ENCODE measurements at regions not wholly inside any gene's neighbourhood (a gene's known extent, or its start where the extent isn't known, plus 50 kb on each side); places are given as distances from the start of the nearest gene placed in this dataset.

GRCh38 chr18:37711766-37712505 lies 146.3 kb upstream of the CELF4 start:
- TF ChIP-seq CTCF (IDR thresholded peaks at IDR 0.05) (no peak), POLR2A (IDR thresholded peaks at IDR 0.05) (no peak)
- Histone ChIP-seq H3K27ac (no peak overlapping the region), H3K4me1 (no peaks in the 10 kb centered on the region), H3K4me3 (no peak overlapping the region), H3K27me3 (peaks cover 0 to under 1% (median 0%) of the 10 kb centered on the region in 9 donors), H3K9me3 (no peaks in the 10 kb centered on the region), H3K36me3 (no peaks in the 10 kb centered on the region)
- 68 to 79% (median 71%) methylated on average over 4 of the region's 4 CpGs for WGBS, 4 donors
- intact Hi-C loops (cut with DNase I): no loop called here
- ATAC-seq (no peak), DNase-seq (no peak)

GRCh38 chr18:37710726-37711125 lies 145.1 kb upstream of the CELF4 start:
- Histone ChIP-seq H3K9me3 (no peaks in the 10 kb centered on the region), H3K4me3 (no peak overlapping the region), H3K36me3 (no peaks in the 10 kb centered on the region), H3K27ac (no peak overlapping the region), H3K4me1 (no peaks in the 10 kb centered on the region), H3K27me3 (no peaks in the 10 kb centered on the region)
- no peak for ATAC-seq
- WGBS, 4 donors: 46 to 72% (median 59%) methylated on average over 1 of the region's 1 CpG
- TF ChIP-seq POLR2A (IDR thresholded peaks at IDR 0.05): no peak
- TF ChIP-seq CTCF (IDR thresholded peaks at IDR 0.05): no peak
- intact Hi-C loops (cut with DNase I): no loop called here
- DNase-seq: no peak

- TF ChIP-seq CTCF (IDR thresholded peaks at IDR 0.05) (no peak), POLR2A (IDR thresholded peaks at IDR 0.05) (no peak)
- Histone ChIP-seq H3K4me1 (no peaks in the 10 kb centered on the region), H3K9me3 (no peaks in the 10 kb centered on the region), H3K4me3 (no peak overlapping the region), H3K36me3 (no peaks in the 10 kb centered on the region), H3K27ac (no peak overlapping the region), H3K27me3 (no peaks in the 10 kb centered on the region)
- no peak for DNase-seq
- WGBS, 4 donors: 59 to 75% (median 66%) methylated on average over 2 of the region's 2 CpGs
- ATAC-seq: no peak
- intact Hi-C loops (cut with DNase I): loop anchor here in 1 of 10 donors (10.0 kb wide), 1 partner anchor 55 kb away; no protein-coding TSS in a partner anchor
Observed at GRCh38 chr18:37709740-37710139, 144.1 kb upstream of the CELF4 start.

DNA sequence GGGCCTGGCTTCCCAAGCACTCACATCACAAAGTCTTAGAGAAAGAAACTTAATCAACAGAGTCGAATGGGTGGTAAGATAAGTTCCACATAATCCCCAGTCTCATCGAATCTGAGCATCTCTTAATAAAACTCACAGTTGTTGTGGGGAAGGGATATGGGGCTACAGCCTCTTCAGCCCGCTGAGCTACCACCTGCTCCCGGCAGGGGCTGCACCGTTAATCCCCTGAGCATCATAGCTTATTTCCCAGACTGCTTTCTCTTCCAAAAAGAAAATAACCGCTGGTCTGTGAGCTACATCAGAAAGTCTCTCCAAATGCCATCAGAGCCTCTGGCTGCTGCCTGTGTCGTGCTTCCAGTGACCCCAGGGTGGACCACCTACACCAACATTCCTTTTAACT lies 139.4 kb upstream of the CELF4 start:
- Histone ChIP-seq H3K4me3 (no peak overlapping the region), H3K27ac (no peak overlapping the region), H3K36me3 (no peaks in the 10 kb centered on the region), H3K27me3 (peaks cover 0 to 4% (median 0%) of the 10 kb centered on the region in 9 donors), H3K4me1 (no peaks in the 10 kb centered on the region), H3K9me3 (no peaks in the 10 kb centered on the region)
- DNase-seq (no peak), ATAC-seq (no peak)
- intact Hi-C loops (cut with DNase I): loop anchor here in 1 of 10 donors (10.0 kb wide), 1 partner anchor 60 kb away; no protein-coding TSS in a partner anchor
- WGBS, 4 donors: 79 to 95% (median 81%) methylated on average over 7 of the region's 7 CpGs
- TF ChIP-seq POLR2A (IDR thresholded peaks at IDR 0.05) (no peak), CTCF (IDR thresholded peaks at IDR 0.05) (no peak)
